ENCODE measurements at regions not wholly inside any gene's neighbourhood (a gene's known extent, or its start where the extent isn't known, plus 50 kb on each side); places are given as distances from the start of the nearest gene placed in this dataset.
A peak's percentile ranks its signal among the peaks of the same experiment; 100 is the strongest.

DNA sequence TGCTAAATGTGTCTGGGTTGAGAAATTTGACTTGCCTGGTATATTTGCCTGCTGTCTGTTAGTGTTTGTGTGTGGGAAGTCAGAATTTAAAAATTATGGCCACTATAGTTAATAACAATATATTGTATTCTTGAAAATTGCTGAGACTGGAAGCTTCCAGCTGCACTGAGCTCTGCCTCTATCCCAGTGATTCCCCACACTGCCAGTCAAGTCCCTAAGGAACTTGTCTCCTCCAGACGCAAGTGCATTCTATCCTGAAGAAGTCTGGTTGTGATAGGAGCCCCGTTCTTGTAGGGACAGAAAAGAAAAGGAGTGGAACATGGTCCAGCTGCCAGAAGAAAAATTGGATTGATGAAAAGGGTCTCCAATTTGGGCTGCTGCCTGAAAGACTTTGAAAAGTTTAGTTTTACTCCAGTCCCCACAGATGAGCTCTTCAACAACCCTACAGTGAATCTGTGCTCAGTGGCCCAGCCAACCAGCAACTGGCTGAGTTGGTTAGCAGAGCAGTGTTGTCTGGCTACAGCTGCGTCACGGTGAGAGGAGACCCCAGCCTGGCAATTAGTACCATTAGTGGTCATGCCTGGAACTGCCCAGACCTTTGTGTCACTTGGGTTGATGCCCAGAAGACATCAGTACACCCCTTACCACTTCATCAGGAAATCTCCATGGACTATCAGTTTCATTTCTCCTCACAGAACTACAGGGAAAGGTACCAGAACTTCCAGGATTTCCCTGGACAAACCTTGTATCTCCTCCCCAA is 183.1 kb upstream of the MCHR2 start:
- DNase-seq, result peak in 1 of 14 donors; percentile 3

DNA sequence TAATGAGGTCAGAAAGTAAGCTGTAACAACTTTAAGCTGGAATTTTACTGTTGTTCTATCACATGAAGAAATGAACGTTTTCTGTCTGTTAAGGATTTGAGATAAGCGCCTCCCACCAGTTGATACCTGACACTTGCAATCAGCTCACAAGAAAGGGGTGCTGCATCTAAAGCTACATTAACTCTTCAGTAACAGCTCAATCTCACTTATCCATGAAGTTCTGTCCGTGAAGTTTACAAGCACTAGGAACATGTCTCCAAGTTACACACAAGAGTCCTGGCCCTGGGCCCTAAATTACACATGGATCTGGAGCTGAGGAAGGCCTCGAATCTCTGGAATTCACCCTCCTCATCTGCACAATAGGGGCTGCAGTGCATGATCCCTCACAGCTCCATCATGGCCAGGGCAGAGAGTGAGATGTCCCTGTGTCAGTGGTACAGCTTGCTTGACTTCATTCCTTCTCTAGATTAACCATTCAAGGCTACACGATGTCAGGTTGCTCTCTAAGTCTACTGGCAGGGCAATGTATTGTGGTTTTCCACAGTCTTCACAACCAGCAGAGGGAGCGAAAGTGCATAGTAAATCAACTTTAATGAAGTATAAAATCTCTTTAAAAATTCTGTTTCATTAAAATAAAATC is 182.4 kb upstream of the MCHR2 start:
- DNase-seq, result no peak

DNA sequence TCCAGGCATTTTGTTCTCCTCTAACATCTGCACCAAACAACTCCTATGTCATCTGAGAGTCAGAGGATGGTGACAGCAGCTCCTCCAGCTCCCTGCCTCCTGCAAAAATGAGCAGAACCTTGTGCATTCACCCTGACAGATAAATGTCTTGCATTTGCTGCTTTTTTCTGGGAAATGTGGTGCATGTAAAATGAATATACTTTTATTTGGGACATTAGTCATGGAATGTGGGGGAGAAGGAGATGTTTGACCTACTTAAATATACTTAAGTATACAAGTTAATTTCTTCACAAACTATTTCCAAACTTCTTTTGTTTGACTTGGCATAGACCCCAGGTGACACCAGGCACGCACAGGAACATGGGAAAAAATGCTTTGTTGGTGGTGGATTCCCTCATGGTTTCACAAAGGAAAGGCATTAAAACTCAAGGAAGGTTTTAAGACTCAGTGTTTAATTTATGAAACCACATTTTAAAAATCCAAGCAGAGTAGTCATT is 181.8 kb upstream of the MCHR2 start:
- peak in 1 of 14 donors; percentile 3 for DNase-seq

DNA sequence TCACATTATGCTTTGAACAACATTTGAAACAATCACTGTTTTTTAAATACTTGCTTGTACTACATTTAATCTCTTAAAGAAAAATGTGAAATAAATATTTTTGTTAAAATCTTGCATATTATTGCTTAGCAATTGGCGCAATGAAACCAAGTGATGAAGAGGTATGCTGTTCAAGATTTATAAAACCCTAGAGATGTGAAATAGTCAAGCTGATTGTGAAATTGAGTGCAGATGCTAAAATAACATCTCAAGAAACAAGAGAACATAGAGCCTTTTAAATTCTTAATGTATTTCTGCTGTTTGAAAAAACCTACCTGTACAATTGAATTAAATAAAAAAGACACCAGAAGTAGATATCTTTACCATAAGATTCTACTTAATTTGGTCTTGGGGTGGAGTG is 179.2 kb upstream of the MCHR2 start:
- no peak for DNase-seq

DNA sequence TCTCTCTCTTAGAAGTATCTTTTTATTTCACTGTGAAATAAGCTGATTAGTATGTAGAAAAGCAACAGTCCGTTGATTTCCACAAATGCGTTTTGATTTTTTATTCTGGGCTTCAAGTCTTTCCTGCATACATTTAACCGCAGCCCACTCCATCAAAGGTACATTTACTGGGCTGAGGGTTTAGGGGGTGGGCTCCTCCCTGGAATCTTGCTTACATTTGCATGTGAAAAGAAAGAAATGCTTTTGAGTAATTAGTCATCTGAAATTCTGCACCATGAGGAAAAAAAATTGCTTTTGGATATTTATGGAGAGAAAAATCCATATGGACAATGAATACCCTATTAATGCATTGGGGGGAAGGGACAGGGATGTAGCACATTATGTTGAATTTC is 178.3 kb upstream of the MCHR2 start:
- DNase-seq, result no peak

DNA sequence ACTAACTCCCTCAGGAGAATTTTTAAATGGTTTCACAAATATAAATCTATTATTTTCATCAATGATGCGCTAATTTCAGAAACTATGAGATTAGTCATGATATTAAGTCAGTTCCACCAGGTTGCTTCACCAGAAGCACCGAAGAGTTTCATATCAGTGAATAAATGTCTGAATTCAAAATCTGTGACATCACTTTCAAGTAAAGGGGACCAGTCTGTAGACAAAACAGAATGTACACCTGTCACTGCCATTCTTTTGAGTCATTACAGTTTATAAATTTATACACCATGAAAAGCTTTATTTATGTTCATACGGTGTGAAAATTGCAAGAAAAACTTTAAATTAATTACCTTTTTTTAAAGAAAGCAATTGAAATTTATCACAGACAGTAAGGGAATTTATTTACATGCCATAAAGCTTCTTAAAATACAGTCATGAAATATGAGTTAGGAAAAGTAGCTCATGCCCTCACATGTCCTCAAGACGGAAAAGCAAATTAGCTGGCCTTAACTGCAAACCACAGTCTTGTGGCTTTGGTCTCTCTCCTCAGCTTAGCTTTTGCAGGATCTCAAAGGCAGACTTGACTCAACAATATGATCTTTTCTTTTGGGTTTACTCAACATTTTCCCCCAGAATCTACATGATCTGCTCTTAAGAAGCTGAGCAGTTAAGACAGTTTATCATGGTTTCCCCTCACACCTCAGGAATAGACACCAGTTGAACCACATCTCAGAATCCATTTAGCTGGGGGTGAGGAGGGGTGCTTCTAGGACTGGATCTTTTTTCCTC is 177.7 kb upstream of the MCHR2 start:
- DNase-seq, result no peak

DNA sequence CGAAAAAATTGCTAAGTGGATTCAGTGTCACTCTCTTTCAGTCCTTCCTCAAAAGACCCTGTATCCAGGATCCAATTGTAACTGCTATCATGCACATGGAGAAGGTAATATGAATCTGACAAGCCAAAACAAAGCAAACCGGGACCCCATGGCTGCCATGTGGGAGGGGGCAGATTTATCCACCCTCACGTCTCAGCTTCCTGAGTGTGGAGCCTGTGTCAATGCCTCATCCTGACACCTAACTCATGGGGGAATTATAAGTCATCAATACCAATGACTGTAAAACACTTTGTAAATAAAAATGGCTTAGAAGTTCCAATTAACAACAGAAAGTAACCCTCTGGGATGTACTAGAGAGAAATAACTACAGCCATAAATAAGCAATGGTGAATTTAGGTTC is 174.1 kb upstream of the MCHR2 start:
- DNase-seq, result no peak

DNA sequence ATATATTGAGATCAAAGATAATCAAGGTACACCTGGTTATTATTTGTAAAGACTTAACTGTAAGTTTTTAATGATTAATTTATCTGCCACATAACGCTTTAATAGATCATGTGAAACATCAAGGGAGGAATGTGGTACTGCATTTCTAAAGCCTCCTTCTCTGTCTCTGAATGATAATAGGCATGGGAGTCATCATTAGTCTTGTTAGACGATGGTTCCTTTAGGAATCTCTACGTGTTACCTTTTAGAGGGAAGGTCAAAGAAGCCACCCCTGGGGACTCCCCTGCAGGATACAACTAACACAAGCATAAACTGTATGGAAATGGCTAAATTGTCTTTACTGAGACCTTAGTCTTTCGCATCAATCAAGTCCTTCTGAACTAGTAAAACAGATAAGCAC is 173.6 kb upstream of the MCHR2 start:
- no peak for DNase-seq

DNA sequence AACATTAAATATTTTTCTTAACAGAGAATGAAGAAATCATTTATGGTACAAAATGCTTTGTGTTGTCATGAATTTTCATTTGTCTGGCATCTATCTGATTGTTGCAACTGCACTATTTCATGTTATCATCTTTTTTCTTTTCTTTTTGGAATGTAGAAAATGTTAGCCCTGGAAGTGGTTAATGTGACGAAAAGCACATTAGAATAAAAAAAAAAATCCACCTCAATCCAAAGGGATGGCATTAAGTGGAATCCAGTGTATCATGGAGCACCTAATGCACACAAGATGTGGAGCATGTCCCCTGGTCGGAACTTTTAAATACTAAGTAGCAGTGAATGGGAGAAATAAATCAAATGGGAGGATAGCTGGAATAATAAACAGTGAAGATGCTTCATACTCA is 172.9 kb upstream of the MCHR2 start:
- no peak for DNase-seq

DNA sequence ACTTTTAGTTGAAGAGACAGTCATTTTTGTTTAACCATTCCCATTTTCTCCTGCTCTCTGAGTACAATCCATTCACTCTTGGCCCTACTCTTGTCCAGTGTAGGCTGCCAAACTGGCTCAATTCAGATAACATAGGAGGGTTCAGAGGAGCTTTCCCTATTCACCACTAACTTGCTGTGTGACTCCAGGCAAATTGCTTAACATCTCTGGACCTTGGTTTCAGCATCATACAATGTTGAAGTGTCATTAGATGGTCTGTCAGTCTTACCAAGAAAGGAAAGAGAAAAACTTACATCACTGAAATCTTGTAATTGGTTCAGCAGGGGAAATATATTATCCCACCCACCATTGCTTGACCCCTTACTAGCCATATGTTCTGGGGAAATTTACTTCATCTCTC is 171.4 kb upstream of the MCHR2 start:
- no peak for DNase-seq

DNA sequence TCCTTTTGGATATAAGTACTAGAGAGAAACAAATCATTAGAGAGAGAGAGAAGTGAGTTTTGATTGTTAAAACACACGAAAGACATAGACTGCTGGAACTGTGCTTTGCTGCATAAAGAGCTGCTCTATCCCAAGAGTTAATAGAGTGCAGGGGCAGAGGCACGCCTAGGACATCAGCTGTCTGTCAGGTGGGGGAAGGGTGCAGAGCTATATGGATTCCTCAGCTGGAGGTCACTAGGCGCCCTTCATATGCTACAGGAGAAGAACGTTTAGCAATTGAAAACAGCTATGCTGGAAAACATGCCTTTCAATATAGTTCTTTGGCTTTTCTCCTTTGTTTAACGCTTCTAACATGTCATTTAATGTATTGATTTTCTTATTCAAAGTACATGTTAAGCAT is 169.0 kb upstream of the MCHR2 start:
- DNase-seq, result no peak

DNA sequence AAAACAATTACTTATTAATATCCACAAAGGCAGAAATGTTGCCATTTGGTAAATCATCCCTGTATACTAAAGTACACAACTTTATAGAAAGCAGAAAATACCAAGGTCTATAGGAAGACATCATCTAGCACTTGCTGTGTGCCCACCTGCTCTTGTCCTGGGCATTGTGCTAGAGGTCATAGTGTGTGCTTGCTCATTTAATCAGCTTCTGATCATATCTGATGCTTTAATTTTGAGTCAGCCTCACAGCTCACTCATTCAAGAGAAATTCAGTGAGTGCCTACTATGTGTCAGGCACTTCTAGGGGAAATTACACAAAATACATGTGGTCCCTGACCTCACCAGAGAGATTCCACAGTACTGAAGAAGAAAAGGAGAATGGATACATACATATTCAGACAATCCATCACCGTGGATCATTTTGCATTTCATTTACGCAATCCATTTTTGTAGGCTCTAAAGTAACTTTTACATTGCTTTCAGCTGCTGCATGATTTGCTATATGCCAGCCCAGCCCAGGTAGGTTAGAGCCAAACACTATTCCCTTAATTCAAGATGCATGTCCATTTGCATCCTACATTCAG is 167.9 kb upstream of the MCHR2 start:
- no peak for DNase-seq

DNA sequence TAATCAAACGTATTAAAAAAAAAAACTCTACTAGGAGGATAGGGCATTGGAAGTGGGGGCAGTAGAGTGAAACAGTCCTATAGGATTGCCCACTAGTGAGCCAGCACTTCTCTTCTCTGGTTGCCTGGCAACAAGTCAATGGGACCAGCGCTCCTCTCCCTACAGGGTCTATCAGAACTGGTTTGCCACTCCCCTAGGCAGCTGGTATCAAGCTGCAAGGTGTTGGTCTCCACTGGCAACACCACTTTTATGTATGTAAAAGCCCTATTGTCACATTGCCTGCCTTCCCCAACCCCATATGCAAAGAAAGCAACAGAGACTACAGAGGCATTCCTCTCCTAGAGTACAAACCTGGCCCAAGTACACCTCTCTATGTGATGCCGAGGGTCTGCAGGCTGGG is 166.9 kb upstream of the MCHR2 start:
- DNase-seq, result no peak

DNA sequence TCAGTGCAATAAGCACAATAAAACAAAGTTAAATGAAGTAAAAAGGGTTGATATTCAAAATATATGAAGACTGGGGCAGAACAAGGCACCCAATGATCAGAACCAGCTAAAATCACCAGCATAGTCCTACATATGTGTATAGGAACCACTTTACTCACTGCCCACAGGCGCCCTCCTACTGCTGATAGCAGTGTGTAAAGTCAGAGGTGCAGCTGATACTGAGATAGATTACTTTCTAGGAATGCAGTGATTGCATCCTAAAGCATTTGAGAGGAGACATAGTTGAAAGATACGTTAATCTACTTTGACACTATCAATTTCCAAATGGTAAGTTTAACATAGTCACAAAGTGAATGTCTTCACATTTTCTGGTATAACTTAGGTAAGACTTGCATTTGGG is 161.1 kb upstream of the MCHR2 start:
- DNase-seq, result no peak

DNA sequence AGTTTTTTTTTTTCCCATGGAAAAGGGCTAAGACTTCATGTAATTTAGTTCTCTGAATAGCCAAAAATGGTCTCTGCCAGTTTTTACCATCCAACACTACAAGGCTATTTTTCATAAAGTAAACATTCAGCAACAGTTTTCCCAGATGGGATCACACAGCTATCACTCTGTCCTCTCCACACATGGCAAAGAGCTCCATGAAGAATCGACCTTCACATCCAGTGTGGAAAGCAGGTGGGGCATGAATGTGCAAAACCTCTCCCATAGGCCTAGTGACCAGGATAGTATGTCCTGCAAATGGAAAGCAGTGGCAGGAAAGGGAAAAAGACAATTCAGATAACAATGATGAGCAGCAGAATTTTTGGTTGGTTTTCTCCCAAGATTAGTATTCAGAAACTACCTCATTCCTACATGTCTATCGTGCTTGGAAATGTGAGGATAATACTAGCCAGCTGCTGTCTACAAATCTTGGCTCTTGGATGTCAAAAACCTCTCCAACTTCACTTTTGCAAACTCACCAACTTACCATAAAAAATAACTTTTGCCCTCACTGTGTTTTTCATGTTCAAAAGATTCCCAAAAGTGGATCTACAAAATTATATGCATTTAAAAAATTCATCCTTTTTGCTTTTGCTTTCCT is 159.7 kb upstream of the MCHR2 start:
- DNase-seq, result no peak

DNA sequence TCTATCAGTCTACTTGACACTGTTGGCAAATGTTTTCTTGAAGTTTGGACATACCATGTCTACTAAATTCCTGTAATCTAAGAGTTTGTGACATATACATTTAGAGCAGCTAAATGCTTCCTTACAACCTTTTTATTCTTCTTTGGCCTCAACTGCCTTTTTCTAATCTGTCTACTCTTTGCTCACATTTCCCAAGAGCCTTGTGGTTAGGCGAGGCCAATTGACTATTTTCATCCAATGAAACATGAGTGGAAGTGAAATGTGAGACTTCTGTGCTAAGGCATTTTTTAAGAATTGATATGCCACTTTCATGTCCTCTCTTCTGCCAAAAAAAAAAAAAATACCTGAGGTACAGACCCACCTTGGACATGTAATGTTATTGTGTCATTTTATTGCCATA is 158.2 kb upstream of the MCHR2 start:
- no peak for DNase-seq

DNA sequence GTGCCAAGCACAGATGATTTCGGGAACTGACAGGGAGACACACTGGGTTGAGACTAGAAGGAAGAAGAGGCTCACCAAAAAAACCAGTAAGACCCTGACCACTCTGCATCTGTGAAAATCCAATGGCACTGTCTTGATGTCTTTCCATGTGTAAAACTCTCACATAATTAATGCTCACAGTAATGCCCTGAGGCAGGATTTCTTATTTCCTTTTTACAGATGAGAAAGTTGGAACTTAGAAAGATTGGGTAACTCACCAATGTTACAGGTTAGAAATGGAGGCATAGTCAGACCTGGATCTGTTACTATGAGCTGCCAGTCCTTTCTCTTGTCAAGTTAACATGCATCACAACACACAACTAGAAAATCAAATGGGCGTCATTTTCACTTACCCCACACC is 151.0 kb upstream of the MCHR2 start:
- no peak for DNase-seq

DNA sequence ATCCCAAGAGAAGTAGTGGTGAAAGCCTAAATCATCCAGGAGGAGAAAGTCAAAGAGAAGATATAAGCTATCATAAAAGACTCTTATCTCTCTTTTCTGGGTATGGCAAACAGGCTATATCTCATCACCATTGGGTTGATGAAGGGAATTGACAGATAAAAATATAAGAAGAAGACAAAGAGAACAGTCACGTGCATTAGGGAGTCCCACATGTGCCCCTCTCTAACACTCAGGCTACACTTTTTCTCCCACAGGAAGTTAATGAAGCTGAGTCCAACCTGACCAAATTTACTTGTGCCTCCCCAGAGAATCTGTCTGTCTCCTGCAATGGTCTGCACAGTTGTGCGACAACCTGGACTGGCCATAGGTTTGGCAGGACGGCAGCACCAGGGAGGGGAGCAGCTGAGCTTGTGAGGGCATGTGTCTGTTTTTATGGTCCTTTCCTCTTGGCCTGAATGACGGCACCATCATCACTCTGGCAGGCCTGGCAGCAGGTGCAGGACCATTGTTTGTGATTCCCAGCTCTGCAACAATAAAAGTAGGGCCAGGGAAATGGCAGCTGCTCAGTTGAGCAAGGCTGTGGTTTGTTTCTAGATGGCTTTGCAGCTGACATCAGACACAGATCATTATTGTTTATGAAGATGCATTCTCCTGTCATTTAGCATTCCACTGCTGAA is 144.5 kb upstream of the MCHR2 start:
- no peak for DNase-seq

DNA sequence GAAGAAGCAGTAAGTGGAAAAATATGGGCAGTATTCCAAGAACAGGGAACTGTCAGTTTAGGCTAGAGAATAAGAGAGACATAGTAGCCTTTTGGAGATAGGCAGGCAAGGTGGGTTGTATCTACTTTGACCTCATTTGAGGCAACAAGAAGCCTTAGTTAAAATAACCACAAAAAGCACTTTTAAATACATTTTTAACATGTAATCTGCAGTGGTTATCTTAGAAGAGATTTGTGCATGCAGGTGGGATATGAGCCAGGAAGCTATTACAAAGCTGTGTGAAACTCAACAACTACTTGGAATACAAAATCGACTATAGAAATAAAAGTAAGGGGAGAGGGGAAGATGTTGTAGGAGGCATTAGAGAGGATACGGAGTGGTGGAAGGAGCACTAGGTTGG is 143.7 kb upstream of the MCHR2 start:
- no peak for DNase-seq

DNA sequence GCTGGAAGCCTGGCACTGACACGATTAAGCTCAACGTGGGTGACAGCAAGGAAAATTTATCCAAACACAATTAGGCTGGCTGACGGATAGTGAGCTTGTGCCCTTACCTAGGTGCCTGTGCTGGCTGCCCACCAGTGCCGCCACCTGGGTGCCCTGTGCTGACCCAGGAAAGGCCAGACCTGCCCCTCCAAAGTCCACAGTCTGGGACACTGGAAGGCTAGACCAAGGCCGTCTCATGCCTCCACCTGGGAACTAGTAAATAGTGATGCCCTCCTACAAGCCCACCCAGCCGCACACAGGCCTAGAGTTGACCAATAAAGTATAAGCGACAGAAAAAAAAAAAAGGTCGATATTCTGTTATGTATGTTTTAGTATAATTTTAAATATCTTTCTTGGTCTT is 142.6 kb upstream of the MCHR2 start:
- DNase-seq, result no peak

DNA sequence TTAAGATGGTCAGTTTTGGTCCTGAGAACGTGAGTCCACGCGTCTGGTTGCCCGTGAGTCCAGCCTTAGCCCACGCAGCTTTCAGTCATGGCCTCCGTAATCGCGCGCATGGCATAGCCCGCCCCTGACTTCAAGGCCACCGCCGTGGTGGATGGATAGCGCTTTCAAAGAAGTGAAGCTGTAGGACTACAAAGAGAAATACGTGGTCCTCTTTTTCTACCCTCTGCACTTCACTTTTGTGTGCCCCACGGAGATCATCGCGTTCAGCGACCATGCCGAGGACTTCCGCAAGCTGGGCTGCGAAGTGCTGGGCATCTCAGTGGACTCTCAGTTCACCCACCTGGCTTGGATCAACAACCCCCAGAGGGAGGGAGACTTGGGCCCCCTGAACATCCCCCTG is 142.0 kb upstream of the MCHR2 start:
- DNase-seq, result no peak

DNA sequence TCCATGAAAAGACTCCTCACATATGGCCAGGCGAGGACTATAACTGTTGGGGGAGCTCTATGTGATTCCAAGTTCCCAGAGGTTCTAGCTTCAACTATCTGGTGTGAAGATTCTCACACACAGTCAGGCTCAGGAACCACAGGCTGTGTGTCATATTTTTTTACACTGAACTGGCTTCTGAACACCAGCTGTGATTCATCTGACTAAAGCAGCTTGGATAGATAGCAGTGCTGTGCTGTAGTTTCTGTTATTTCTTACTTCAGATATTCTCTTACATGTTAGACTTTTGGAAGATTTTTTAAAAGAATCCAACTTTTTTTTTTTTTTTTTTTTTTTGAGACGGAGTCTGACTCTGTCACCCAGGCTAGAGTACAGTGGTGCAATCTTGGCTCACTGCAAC is 140.7 kb upstream of the MCHR2 start:
- DNase-seq, result no peak

All from C1 segment of cervical spinal cord (tissue), 14 donors.